ENCODE measurements at regions not wholly inside any gene's neighbourhood (a gene's known extent, or its start where the extent isn't known, plus 50 kb on each side); places are given as distances from the start of the nearest gene placed in this dataset.

DNA sequence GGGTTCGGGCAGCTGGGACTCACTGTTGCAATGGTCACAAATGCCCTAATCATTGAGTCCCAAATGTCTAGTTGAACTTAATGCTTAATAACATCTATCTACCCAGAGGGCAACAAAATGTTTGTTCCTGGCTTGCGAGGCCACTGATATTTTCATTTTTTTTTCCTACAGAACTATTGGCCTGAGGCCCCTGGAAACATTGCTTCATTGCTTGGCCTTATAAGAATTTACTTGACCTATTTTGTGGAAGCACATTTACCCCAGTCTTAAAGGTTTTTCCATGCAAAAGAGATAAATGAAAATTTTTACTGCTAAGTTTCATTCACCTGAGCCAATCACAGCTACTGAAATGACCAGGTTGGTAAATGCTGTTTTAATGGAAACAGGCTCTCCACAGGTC, 133.1 kb upstream of the RIPOR2 start:
- DNase-seq = no peak

DNA sequence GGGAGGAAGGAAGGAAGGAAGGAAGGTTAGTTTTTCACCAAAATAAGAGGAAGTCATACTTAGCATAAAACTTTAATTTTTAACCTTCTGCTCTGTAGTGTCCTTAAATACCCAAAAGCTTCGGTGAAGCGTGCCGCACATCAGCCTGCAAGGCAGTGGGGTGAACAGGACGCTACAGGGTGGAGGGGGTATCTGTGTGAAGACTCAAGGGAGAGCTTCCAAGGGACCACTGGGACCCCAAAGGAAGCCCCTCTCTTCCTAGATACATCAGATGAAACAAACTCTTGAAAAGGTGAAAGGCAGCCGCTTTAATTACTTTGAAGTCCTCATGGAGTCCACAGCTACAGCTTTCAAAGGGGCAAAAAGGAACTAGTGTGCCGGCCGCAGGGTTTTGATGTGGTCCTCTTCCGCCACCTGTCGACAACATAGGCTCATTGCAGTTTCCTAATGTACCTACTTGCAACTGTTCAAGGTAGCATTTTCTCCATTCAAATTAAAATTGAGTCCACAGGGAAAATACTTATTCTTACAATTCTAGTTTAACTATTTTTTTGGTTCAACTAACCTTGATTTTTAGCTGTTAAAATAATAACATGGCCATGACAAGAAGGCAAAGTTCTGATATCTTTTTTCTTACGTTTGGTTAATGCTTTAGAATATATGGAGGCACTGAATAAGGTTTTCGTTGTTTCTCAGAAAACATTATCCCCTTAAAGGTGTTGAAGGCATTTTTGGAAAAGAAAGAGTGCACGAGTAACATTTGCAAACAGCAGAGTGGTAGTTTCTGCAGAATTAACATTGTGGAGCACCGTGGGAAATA, 135.0 kb upstream of the RIPOR2 start:
- DNase-seq = peak; percentile 87 to 91

DNA sequence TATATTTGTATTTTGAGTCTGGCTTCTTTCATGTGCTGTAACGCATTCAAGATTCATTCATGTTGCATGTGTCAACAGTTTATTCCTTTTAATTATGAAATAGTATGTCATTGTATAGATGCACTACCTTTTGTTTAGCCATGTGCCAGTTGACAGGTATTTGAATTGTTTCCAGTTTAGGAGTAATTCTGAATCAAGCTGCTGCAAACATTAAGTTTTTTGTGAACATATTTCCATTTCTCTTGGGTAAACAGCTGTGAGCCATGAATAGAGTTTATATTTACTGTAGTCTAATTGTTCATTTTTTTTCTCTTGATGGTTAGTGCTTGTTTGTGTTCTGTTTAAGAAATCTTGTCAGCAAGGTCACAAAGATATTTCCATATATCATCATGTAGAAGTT, 142.4 kb upstream of the RIPOR2 start:
- DNase-seq = no peak

DNA sequence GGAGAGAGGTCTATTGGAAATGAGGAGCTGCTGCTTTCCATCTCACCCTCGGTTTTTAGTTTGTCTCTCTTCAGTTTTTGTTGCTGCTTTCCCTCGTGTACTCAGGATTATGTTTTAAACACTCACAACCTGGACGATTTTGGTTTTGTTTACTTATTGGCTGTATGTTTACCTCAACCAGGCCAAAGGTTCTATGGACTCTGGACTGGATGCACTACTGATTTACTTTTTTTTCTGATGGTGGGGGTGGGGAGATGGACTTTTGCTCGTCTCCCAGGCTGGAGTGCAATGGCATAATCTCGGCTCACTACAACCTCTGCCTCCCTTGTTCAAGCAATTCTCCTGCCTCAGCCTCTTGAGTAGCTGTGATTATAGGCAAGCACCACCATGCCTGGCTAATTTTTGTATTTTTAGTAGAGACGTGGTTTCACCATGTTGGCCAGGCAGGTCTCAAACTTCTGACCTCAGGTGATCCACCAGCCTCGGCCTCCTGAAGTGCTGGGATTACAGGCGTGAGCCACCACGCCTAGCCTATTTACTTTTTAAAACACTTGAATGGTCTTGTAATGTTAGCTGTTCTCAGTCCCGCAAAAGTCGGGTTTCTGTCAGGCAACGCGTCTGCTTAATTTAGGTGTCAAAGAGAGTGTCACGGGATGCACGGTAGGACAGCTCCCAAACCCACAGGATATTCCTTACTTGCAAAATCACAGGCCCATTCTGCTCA, 148.2 kb upstream of the RIPOR2 start:
- DNase-seq = no peak

DNA sequence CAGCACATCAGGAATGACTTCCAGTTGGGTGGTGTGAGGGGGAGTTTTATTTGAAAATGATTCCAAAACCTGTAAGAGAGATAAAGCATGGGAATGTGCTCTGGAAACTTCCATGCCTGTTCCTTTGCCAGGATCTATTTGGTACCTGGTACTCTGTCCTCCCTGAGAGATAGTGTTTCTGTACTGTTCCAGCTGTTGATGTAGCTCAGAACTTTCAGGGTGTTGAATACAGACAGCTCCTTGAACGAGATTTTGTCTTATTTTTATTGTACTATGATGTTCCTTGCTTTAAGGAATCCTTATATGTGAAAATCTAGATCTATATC, 148.7 kb upstream of the RIPOR2 start:
- DNase-seq = no peak

DNA sequence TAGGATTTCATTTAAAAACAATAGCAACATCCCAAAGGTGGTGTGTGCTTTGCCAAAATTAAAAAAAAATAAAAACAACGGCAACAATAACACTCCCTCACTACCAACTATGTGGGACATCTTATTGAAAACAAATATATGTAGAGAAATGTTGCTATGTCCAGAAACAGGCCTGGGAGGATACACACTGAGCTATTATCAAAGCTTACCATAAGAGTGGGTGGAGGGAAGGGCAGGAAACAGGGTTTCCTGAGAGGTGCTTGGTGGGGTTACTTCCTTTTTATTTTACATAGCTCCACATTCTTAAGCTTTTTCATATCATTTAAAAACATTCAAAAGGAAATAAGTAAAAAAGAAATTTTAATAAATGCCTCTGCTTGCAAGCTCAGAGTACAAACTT, 150.0 kb upstream of the RIPOR2 start:
- DNase-seq = peak; percentile 4 to 26

DNA sequence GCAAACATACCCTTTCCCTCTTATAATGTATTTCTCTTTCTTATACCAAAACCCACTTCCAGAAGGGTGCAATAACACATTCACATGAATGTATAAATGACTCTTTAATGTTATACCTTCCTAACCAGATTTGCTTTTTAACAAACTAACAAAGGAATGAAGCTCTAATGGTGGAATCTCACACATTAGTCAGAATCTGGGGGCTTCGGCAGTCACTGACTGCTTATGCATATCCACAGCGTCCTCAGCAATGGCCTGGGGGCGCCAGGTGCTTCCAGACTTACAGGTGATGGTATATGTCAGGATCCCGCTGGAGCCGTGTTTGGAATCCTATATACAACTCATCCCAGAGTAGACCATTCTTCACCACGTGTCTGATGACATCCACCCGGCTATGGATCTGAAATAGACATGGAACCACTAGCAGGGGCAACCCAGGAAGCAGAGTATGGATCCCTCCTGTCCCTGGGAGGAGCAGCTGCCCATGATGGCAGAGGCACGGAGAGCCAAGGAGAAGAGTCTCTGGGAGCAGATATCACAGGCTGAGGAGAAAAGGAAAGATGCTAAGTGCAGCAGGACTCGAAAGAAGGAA, 150.8 kb upstream of the RIPOR2 start:
- DNase-seq = no peak

DNA sequence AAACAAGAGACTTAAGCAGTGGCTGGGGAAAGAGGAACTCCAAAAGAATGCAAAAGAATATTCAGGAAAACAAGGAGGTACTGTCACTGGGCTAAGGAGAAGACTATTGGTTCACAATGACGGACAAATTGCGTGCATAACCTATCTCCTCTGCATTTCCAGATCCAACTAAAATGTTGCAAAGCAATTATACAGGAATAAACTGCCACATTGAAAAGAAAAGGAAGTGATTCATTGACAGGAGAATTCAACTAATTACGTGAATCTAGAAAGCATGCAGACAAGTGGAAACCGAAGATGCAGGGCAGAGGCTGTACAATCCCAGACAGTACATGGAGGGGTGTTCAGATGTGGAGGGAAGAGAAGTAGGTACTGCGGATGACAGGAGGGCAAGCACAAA, 152.8 kb upstream of the RIPOR2 start:
- DNase-seq = no peak

DNA sequence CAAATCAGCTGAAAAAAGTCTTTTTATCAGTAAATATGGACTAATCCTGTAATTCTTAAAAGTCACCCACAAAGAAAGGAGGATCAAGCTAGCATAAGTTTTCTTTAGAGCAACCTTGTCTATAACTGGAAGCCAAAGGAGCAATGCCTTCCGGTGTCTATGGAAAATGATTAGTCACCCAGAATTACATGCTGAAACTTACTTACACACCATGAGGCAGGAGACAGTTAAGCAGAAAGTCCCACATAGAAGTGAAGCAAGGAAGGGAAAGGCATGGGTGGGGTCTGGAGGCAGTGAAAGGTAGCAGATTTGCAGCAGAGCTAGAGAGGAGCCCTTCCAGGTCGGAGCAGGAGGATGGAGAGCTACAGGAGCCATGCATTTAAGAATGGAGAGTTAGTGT, 153.7 kb upstream of the RIPOR2 start:
- DNase-seq = no peak

DNA sequence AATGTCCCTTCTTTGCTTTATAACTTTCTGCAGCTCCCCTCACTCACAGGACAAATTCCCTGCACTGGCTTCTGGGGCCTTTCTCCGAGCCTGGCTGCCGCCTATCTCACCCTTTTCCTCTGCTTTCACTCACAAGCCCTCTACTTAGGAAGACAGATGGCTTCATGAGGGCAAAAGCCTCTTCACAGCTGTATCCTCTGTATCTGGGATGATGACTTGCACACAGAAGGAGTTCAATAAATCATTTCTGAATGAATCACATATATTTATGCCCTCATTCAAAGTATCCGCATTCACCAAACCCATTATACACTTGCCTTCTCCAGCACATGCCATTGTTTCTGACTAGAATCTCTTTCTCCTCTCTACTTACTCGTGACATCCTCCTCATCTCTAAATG, 159.0 kb upstream of the RIPOR2 start:
- DNase-seq = no peak

DNA sequence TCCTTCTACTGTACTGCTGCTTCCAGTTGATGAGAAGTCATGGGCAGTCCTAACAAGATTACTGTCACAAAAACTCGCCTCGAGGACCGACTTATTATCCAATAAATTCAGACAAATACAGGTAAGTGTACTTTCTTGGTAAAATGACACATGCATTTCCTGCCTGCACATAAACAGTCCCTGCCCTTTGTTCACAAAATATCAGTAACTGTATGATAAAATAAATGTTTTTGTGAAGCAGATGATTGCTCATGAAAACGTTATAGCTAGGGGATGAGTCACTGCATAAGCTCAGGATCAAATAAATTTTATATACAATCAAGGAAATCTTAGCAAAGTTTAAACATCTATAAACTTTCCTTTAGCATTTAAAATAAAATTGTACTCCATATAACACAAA, 164.5 kb upstream of the RIPOR2 start:
- DNase-seq = no peak

DNA sequence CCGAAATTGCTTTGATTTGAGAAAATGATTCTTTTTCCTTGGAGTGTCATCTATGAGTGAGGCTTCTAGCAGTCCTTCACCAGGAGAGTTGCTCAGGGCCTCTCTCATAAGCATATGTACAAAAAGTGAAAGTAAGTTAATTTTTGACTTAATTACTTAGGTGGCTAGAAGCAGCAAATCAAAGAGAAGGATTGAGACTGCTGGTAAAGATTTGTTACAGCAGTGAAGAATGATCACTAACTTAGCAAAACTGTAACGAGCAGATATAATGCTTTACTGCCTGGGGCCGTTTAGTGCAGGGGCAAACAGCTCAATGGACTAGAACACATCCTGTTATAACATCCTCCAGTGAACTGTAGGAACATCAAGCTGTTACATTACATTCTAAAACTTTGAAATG, 167.8 kb upstream of the RIPOR2 start:
- DNase-seq = no peak

DNA sequence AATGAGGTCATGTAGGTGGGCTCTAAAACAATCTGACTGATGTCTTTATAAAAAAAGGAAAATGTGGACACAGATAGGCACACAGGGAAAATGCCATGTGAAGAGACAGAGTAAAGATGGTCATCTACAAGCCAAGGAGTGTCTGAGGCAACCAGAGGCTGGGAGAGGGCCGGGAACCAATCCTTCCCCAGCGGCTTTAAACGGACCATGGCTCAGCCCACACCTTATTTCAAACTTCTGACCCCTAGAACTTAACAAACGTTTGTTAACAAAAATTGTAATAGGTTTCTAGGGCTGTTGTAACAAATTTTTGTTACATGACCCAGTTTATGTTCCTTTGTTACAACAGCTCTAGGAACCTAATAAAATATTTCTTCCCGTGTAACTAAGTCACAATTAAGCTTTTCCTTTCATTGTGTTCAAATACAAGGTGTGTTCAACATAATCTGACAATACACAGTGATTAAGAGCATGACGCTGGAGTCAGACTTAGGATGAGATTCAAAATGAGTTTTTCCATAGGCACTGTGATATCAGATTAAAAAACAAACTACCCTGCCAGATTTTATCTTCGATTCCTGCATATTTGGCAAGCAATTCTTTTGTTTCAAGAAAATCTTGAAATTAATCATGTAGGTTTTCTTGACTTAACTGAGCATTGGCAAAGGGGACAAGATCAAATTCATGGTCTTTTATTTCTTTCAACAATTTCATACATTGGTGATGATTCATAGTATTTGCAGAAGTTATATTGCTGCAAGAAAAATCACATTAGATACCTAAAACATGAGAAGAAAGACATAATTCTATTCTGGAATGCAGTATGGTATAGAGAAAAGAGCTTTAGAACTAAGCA, 169.5 kb upstream of the RIPOR2 start:
- DNase-seq = no peak

DNA sequence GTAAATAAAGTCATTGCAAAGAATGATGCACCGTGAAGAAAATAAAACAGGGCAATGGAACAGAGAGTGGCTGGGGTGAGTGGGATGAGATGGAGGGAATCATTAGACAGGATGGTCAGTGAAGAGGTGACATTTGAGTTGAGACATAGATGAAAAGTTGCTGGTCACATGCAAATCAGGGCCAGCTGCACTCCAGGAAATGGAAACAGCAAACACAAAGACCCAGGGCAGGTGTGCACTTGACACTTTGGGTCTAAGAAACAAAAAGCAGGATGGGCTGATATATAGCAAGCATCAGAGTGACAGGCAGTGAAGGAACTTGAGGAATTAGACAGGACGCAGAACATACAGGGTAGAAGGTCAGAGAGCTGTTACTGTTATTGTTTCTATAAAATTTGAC, 171.5 kb upstream of the RIPOR2 start:
- no peak for DNase-seq

DNA sequence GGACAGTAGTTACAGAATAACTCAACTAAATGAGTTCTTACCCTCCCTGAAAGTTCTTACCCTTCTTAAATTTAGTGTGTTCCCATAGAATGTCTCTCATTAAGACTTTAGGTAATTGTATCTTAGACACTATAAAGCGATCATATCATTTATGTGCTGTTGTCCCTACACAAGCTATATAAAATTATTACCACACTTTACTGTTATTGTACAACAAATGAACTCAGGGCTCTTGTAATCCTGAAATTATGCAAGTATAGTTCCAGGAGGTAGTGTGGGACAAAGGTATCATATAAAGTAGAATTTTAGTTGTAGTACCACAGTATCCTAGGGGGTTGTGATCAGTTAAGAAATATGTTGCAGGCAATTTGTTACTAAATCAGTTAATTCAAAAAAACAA, 167.4 kb upstream of the CARMIL1 start:
- DNase-seq = no peak

DNA sequence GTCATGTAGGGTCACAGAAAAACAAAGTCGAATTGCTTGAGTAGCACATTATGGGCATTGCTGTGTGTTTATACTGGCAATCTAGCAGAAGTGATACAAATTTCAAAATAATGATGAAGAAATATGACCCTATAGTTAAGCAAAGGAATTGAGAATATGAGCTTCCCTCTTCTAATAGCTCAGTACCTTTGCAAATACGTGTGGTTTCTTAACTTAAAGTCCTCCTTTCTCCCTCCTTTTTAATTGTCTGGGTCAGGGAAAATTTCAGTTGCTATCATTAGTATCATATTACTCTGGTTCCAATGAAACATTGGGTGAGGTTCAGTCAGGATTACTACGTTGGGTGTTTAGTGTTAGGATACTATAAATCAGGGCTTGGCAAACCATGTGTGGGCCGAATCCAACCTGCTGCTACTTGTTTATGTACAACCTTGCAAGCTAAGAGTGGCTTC, 166.8 kb upstream of the CARMIL1 start:
- no peak for DNase-seq

DNA sequence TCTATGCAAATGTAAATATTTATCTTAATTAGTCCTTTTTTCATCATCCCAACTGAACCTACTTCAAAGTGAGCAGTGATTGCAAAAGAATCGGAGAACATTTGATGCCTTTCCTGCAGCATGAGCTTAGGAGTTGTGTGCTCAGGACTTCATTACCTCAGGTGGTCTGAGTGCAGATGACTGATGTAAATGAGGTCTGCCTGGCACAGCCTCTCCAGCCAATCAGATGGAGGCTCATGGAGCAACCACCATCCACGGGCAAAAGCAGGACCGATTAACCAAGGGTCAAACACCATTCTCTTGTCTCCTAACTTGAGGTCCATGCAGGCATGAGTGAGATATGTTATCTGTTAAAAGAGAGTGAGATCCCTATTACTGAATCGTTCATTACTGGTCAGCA, 165.7 kb upstream of the CARMIL1 start:
- DNase-seq = no peak

DNA sequence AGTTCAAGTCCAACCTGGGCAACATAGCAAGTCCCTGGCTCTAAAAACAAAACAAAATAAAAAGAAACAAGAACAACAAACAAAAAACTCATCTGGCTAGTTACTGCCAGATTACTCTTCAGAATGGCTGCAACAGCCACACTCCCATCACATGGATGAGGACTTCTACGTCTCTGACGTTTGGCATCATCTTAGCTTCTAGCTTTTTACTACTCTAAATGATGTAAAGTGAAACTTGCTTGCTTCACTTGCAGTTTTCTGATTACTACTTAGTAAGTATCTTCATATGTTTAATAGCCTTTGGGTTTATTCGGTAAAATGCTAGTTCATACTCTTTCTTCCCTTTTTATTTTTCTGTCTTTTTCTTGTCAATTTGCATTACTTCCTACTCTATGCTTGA, 161.1 kb upstream of the CARMIL1 start:
- no peak for DNase-seq

DNA sequence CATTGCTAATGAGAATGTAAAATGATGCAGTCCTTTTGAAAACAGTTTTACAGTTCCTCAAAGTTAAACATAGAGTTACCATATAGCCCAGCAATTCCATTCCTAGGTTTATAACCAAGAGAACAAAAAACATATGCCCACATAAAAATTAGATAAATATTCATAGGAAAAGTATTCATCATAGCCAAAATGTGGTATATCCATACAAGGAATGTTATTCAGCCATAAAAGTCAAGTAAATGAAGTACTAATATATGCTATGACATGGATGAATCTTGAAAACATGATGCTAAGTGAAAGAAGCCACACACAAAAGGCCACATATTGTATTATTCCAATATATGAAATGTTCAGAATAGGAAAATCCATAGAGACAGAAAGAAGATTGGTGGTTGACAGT, 158.0 kb upstream of the CARMIL1 start:
- DNase-seq = no peak

DNA sequence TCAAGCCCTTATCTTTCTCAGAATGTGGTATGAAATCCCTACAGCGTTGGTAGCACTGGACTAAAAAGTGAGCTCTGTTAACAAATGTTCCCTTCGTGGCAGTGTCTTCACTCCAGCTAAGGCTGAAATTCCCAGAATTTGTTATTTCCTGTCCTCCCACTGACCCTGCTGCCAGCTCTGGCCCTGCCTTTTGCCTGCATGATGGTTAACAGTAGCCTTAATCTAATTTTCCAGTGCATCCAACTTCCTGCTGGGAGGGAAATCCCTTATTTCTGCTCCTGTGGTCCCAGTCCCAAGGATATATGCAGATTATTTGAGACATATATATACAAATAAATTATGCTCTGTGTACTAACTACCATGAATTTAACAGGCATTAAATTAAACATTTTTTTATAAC, 157.2 kb upstream of the CARMIL1 start:
- DNase-seq = no peak

DNA sequence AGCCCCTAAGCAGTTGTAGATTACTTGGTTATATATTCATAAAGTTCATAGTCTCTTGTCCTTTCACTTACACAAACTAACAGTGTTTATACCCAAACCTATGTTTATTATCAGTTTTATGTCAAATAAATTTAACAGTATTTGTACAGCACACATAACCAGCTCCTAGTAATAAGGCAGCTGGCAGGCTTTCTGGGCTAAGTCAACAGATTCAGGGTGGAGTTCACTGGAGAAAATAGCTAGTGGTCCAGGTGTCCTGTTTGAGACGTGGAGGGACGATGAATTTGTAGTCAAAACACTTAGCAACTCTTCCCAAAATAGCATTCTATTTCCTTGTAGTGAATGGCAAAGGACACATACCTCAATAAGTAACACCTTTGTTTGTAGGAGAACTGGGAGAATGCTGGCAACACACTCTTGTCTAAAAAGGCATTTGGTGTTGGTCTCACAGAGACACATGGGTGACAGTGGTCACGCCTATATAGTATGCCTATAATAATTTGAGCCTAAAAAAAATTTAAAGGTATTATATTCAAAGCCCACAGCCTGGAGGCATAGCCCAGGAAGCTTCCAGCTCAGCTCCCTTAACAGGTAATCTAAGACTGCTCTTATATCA, 156.4 kb upstream of the CARMIL1 start:
- no peak for DNase-seq

DNA sequence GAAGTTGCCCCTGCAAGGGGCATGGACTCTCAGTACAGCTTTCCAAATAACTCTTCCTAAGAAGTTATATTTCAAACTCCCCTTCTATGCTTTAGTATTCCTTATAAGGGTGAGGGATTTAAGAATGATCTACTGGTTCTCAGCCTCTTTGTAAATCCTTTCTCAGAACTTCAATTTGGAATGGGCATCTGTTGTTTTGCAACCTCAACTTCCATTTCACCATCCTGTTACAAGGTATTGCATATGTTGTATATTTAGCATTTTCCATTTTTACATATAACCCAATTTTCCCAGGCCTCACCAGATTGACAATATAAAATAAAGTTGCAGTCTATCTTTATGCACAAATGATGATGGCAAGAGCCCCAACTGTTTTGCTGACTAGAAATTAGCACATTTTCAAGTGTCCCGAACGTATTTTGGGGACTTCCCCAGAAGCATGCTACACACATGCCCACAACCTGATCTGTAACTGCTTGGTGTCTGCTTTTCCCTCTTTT, 154.9 kb upstream of the CARMIL1 start:
- DNase-seq = no peak

DNA sequence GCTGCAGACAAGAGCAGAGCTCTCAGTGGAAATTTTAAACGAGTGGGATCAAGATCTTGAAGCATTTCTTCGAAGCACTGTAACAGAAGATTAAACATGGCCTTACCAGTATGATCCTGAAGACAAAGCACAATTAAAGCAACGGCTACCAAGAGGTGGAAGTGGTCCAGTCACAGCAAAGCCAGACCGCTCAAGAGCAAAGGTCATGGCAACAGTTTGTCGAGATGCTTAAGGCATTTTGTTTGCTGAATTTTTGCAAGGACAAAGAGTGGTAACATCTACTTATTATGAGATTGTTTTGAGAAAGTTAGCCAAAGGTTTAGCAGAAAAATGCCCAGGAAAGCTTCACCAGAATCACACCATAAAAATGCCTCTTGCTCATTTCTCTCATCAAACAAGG, 153.4 kb upstream of the CARMIL1 start:
- no peak for DNase-seq

All from CD4-positive, alpha-beta T cell treated with Interferon alpha-2 for 1 hour (primary cell).